CD8-positive, alpha-beta memory T cell (primary cell): ENCODE measurements at regions not wholly inside any gene's neighbourhood (a gene's known extent, or its start where the extent isn't known, plus 50 kb on each side); places are given as distances from the start of the nearest gene placed in this dataset.
A peak's percentile ranks its signal among the peaks of the same experiment; 100 is the strongest.

Experiments used
- CTCF ChIA-PET: fragments of 350-600 bp; sonication (Branson Sonifier 250); formaldehyde crosslinking; loops from one replicate; lab custom pipeline; 2021; ENCODE audit warnings: antibody characterized with exemption; lab: Charles Lee
- POLR2A ChIA-PET: fragments of 350-600 bp; sonication (Branson Sonifier 250); formaldehyde crosslinking; loops from one replicate; lab custom pipeline; 2021; ENCODE audit warnings: antibody characterized with exemption; lab: Charles Lee
- DNase-seq, 5 donors: peaks; one replicate each; pipeline versions ENCODE4 v3.0.0 to v3.0.0-alpha.2; 2020 to 2022; ENCODE audit warnings: mixed read lengths in 1 of 5
- H3K27ac ChIP-seq: one replicate; pipeline ENCODE4 v1.7.0; 2013; ENCODE audit warnings: low read depth, mild to moderate bottlenecking, low read length, moderate library complexity
- H3K27me3 ChIP-seq: 2 replicates; pipeline ENCODE4 v1.7.0; 2013; ENCODE audit warnings: low read length, mild to moderate bottlenecking; ENCODE audit not compliant: insufficient read depth, poor library complexity, severe bottlenecking
- H3K36me3 ChIP-seq: 2 replicates; pipeline ENCODE4 v1.7.0; 2013; ENCODE audit warnings: mild to moderate bottlenecking, low read length, moderate library complexity; ENCODE audit not compliant: insufficient read depth
- H3K4me1 ChIP-seq: 2 replicates; pipeline ENCODE4 v1.7.0; 2013; ENCODE audit warnings: mild to moderate bottlenecking, low read length, moderate library complexity; ENCODE audit not compliant: insufficient read depth
- H3K4me3 ChIP-seq: 2 replicates; pipeline ENCODE4 v1.7.0; 2013; ENCODE audit warnings: mild to moderate bottlenecking, low read length
- H3K9me3 ChIP-seq: 2 replicates; pipeline ENCODE4 v1.7.0; 2013; ENCODE audit warnings: mild to moderate bottlenecking, low read length
- H3K27ac Mint-ChIP-seq, 8 donors: one replicate each; pipeline ENCODE4 v1.8.0; 2020 to 2021; ENCODE audit warnings: mixed read lengths in 8 of 8, mild to moderate bottlenecking in 6 of 8, inconsistent platforms in 3 of 8, moderate library complexity in 3 of 8
- H3K27me3 Mint-ChIP-seq, 2 donors: one replicate each; pipeline ENCODE4 v1.8.0; 2020 to 2021; ENCODE audit warnings: mixed read lengths in 2 of 2, mild to moderate bottlenecking in 1 of 2, moderate library complexity in 1 of 2
- H3K36me3 Mint-ChIP-seq, 3 donors: one replicate each; pipeline ENCODE4 v1.8.0; 2020 to 2021; ENCODE audit warnings: mixed read lengths in 3 of 3, inconsistent platforms in 1 of 3, mild to moderate bottlenecking in 1 of 3
- H3K4me1 Mint-ChIP-seq, 3 donors: one replicate each; pipeline ENCODE4 v1.8.0; 2020 to 2021; ENCODE audit warnings: mixed read lengths in 3 of 3, inconsistent platforms in 1 of 3, mild to moderate bottlenecking in 1 of 3
- H3K4me3 Mint-ChIP-seq, 7 donors: one replicate each; pipeline ENCODE4 v1.8.0; 2020 to 2021; ENCODE audit warnings: mixed read lengths in 7 of 7, mild to moderate bottlenecking in 6 of 7, moderate library complexity in 4 of 7, inconsistent platforms in 2 of 7
- H3K9me3 Mint-ChIP-seq, 5 donors: one replicate each; pipeline ENCODE4 v1.8.0; 2020 to 2022; ENCODE audit warnings: mixed read lengths in 5 of 5, mild to moderate bottlenecking in 3 of 5, moderate library complexity in 2 of 5, inconsistent platforms in 1 of 5

GRCh38 chr1:231108516-231109302, 53.1 kb upstream of the TRIM67 start:
- H3K4me1 Mint-ChIP-seq, result peaks cover 0 to 6% (median 6%) of the 10 kb centered on the region in 3 donors
- Histone ChIP-seq H3K4me3 (no peak overlapping the region), H3K27ac (no peak overlapping the region), H3K27me3 (no peaks in the 10 kb centered on the region), H3K9me3 (no peaks in the 10 kb centered on the region), H3K36me3 (no peaks in the 10 kb centered on the region), H3K4me1 (no peaks in the 10 kb centered on the region)
- H3K27ac Mint-ChIP-seq, result peak overlapping the region in 1 of 8 donors; percentile 3
- no peaks in the 10 kb centered on the region for H3K36me3 Mint-ChIP-seq
- H3K4me3 Mint-ChIP-seq, result no peak overlapping the region
- ChIA-PET POLR2A (no interaction called here), CTCF (no interaction called here)
- peaks cover 16 to 53% of the 10 kb centered on the region in 2 donors for H3K27me3 Mint-ChIP-seq
- peaks cover 0 to 12% (median 5%) of the 10 kb centered on the region in 5 donors for H3K9me3 Mint-ChIP-seq
- no peak for DNase-seq

- H3K36me3 Mint-ChIP-seq, result no peaks in the 10 kb centered on the region
- H3K36me3 ChIP-seq, result no peaks in the 10 kb centered on the region
- no peaks in the 10 kb centered on the region for H3K4me1 ChIP-seq
- peaks cover 0 to 10% (median 5%) of the 10 kb centered on the region in 5 donors for H3K9me3 Mint-ChIP-seq
- DNase-seq, result no peak
- ChIA-PET CTCF (no interaction called here), POLR2A (no interaction called here)
- H3K4me3 Mint-ChIP-seq, result no peak overlapping the region
- no peaks in the 10 kb centered on the region for H3K9me3 ChIP-seq
- H3K27me3 Mint-ChIP-seq, result peaks cover 20 to 49% of the 10 kb centered on the region in 2 donors
- no peak overlapping the region for H3K27ac ChIP-seq
- H3K4me3 ChIP-seq, result no peak overlapping the region
- H3K4me1 Mint-ChIP-seq, result peaks cover 0 to 6% (median 6%) of the 10 kb centered on the region in 3 donors
- H3K27ac Mint-ChIP-seq, result no peak overlapping the region
- no peaks in the 10 kb centered on the region for H3K27me3 ChIP-seq
These were observed 54.1 kb upstream of the TRIM67 start for GRCh38 chr1:231107600-231108326.

- Histone ChIP-seq H3K27ac (no peak overlapping the region), H3K9me3 (no peaks in the 10 kb centered on the region), H3K4me1 (no peaks in the 10 kb centered on the region), H3K36me3 (no peaks in the 10 kb centered on the region), H3K4me3 (no peak overlapping the region), H3K27me3 (no peaks in the 10 kb centered on the region)
- Mint-ChIP-seq H3K36me3 (peaks cover 0 to 2% (median 0%) of the 10 kb centered on the region in 3 donors), H3K4me1 (peaks cover 0 to 6% (median 6%) of the 10 kb centered on the region in 3 donors), H3K4me3 (no peak overlapping the region), H3K9me3 (peaks cover 0 to 6% (median 3%) of the 10 kb centered on the region in 5 donors), H3K27me3 (peaks cover 21 to 47% of the 10 kb centered on the region in 2 donors), H3K27ac (no peak overlapping the region)
- no peak for DNase-seq
- POLR2A ChIA-PET, result no interaction called here
- CTCF ChIA-PET, result no interaction called here
These were observed 54.7 kb upstream of the TRIM67 start for GRCh38 chr1:231107151-231107550.

DNA sequence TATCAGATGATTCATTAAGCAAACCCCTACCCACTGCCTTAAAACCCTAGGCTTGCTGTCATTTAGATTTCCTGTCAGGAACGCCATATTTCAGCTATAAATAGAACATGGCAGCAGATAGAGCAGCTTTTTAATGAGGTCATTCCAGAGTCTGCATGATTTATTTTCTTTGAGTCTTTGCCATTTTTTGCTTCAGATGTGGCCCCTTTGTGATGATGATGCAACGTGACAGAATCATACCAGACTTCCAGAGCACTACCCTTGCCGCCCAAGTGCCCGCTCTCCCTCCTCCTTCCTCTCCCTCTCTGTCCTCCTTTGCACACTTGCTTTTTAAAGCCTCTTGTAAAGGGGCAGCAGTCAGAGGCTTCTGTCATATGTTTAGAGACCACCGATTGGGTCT, 55.5 kb upstream of the TRIM67 start:
- Histone ChIP-seq H3K36me3 (no peaks in the 10 kb centered on the region), H3K9me3 (no peaks in the 10 kb centered on the region), H3K27ac (no peak overlapping the region), H3K4me3 (no peak overlapping the region), H3K27me3 (no peaks in the 10 kb centered on the region), H3K4me1 (no peaks in the 10 kb centered on the region)
- ChIA-PET CTCF (no interaction called here), POLR2A (no interaction called here)
- no peak overlapping the region for H3K27ac Mint-ChIP-seq
- H3K36me3 Mint-ChIP-seq, result peaks cover 0 to 3% (median 0%) of the 10 kb centered on the region in 3 donors
- peaks cover 0 to 6% (median 6%) of the 10 kb centered on the region in 3 donors for H3K4me1 Mint-ChIP-seq
- peaks cover 0 to 2% (median 0%) of the 10 kb centered on the region in 5 donors for H3K9me3 Mint-ChIP-seq
- H3K4me3 Mint-ChIP-seq, result no peak overlapping the region
- H3K27me3 Mint-ChIP-seq, result peaks cover 21 to 44% of the 10 kb centered on the region in 2 donors
- DNase-seq, result no peak

DNA sequence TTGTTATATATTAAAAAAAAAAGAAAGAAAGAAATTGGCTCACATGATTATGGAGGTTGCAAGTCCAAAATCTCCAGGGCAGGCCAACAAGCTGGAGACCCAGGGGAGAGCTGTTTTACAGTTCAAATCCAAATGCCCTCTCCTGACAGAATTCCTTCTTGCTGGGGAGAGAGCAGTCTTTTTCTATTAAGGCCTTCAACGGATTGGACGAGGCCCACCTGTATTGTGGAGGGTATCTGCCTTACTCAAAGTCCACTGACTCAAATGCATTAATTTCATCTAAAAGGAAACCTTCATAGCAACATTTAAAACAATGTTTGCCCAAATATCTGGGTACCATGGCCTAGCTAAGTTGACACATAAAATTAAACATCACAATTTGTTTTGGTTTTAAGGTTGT, 56.9 kb upstream of the TRIM67 start:
- H3K9me3 Mint-ChIP-seq, result no peaks in the 10 kb centered on the region
- peaks cover 13 to 40% of the 10 kb centered on the region in 2 donors for H3K27me3 Mint-ChIP-seq
- Histone ChIP-seq H3K27me3 (no peaks in the 10 kb centered on the region), H3K4me1 (no peaks in the 10 kb centered on the region), H3K27ac (no peak overlapping the region), H3K36me3 (no peaks in the 10 kb centered on the region), H3K4me3 (no peak overlapping the region), H3K9me3 (no peaks in the 10 kb centered on the region)
- H3K4me3 Mint-ChIP-seq, result no peak overlapping the region
- no peak overlapping the region for H3K27ac Mint-ChIP-seq
- no peak for DNase-seq
- peaks cover 0 to 6% (median 6%) of the 10 kb centered on the region in 3 donors for H3K4me1 Mint-ChIP-seq
- POLR2A ChIA-PET, result no interaction called here
- CTCF ChIA-PET, result no interaction called here
- H3K36me3 Mint-ChIP-seq, result peaks cover 0 to 3% (median 0%) of the 10 kb centered on the region in 3 donors

DNA sequence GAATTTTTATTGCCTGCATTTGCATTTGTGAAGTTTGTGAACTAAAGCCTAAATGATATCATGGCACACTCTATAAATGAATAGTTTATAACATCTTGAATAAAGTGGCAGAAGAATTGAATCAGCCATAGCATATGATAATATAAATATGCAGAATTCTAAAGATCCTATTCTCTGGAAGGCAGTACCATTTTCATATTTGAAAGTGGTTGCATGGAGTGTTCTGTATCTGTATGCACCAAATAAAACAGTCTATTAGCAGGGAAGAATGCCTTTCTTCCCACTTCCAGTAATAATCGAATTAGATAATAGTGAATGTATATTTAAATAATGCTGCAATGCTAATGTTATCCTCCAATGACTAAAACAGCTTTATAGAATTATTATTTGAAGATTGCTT, 57.9 kb upstream of the TRIM67 start:
- Mint-ChIP-seq H3K36me3 (peaks cover 0 to 3% (median 0%) of the 10 kb centered on the region in 3 donors), H3K4me3 (no peak overlapping the region), H3K9me3 (no peaks in the 10 kb centered on the region), H3K4me1 (peaks cover 0 to 5% (median 5%) of the 10 kb centered on the region in 3 donors), H3K27ac (no peak overlapping the region), H3K27me3 (peaks cover 13 to 43% of the 10 kb centered on the region in 2 donors)
- Histone ChIP-seq H3K27me3 (no peaks in the 10 kb centered on the region), H3K36me3 (no peaks in the 10 kb centered on the region), H3K4me1 (no peaks in the 10 kb centered on the region), H3K4me3 (no peak overlapping the region), H3K9me3 (no peaks in the 10 kb centered on the region), H3K27ac (no peak overlapping the region)
- ChIA-PET CTCF (no interaction called here), POLR2A (no interaction called here)
- DNase-seq, result no peak

DNA sequence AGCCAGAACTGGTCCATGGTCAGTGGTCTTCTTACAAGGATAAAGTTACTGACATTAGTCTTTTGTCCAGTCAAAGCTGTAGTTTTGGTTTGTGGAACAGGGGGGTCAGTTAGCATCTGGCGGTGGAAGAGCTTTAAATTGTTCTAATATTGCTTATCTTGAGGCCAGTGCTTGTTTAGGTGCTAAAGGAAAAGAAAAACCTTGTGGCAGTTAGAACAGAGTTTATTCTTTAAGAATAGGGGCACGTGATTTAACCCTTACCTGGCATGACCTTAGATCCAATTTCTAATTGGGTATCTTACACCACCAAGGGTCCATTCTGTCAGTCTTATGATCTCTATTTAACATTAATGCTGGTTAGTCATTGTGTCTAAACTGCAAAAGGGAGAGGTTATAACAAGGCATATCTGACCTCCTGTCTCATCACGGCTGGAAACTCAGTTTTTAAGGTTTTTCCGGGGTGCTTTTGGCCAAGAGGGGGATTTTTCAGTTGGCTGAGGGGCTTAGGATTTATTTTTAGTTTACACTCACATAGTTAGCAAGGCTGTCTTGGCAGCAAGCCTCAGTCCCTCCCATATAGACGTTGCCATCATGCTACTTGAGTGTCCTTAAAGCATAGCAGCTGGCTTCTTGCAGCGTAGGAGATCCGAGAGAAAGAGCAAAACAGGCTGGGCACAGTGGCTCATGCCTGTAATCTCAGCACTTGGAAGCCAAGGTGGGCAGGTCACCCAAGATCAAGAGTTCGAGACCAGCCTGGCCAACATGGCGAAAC, 60.1 kb upstream of the FAM89A start:
- DNase-seq, result no peak
- Histone ChIP-seq H3K27me3 (no peaks in the 10 kb centered on the region), H3K9me3 (no peaks in the 10 kb centered on the region), H3K4me1 (no peaks in the 10 kb centered on the region), H3K27ac (no peak overlapping the region), H3K36me3 (no peaks in the 10 kb centered on the region), H3K4me3 (no peak overlapping the region)
- ChIA-PET POLR2A (no interaction called here), CTCF (no interaction called here)
- no peaks in the 10 kb centered on the region for H3K9me3 Mint-ChIP-seq
- peaks cover 16 to 34% of the 10 kb centered on the region in 2 donors for H3K27me3 Mint-ChIP-seq
- H3K36me3 Mint-ChIP-seq, result peaks cover 0 to 3% (median 0%) of the 10 kb centered on the region in 3 donors
- peak overlapping the region in 1 of 8 donors; percentile 58 for H3K27ac Mint-ChIP-seq
- no peak overlapping the region for H3K4me3 Mint-ChIP-seq
- no peaks in the 10 kb centered on the region for H3K4me1 Mint-ChIP-seq
